ENCODE measurements at regions not wholly inside any gene's neighbourhood (a gene's known extent, or its start where the extent isn't known, plus 50 kb on each side); places are given as distances from the start of the nearest gene placed in this dataset.
A peak's percentile ranks its signal among the peaks of the same experiment; 100 is the strongest.

DNA sequence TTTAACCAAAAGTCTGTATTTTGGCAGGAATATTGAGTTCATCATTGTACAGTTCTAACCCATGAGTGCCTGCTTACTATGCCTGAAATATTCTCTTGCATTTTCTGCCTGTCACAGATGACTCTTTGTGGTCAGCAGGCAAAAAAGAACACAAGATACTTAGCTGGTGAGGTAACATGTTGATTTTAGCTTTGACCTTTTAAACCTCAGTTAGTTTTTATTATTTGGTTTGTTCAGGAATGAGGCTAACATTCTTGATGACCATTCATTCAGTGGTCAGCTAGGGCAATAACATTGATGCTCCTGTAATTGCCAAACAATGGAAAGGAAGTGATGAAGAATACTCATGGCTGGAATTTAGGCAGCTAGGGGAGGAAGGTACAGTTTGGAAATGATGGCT, 491.2 kb downstream of the PIK3C3 start:
- TF ChIP-seq POLR2AphosphoS5 (IDR thresholded peaks at IDR 0.05; ENCODE audit: insufficient read depth, low read depth, low read length) = no peak
- TF ChIP-seq, protein P1, sequence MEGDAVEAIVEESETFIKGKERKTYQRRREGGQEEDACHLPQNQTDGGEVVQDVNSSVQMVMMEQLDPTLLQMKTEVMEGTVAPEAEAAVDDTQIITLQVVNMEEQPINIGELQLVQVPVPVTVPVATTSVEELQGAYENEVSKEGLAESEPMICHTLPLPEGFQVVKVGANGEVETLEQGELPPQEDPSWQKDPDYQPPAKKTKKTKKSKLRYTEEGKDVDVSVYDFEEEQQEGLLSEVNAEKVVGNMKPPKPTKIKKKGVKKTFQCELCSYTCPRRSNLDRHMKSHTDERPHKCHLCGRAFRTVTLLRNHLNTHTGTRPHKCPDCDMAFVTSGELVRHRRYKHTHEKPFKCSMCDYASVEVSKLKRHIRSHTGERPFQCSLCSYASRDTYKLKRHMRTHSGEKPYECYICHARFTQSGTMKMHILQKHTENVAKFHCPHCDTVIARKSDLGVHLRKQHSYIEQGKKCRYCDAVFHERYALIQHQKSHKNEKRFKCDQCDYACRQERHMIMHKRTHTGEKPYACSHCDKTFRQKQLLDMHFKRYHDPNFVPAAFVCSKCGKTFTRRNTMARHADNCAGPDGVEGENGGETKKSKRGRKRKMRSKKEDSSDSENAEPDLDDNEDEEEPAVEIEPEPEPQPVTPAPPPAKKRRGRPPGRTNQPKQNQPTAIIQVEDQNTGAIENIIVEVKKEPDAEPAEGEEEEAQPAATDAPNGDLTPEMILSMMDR (IDR thresholded peaks at IDR 0.05; ENCODE audit: extremely low read depth in 1 of 2, insufficient read depth in 1 of 2, low read depth in 1 of 2, low read length in 2 of 2) = no peak
- no peak for TF ChIP-seq POLR2A (IDR thresholded peaks at IDR 0.05; ENCODE audit: low read depth, low read length)
- TF ChIP-seq EZH2 (IDR thresholded peaks at IDR 0.05; ENCODE audit: borderline replicate concordance, low read depth, low read length, severe bottlenecking) = no peak
- TF ChIP-seq, protein P2, sequence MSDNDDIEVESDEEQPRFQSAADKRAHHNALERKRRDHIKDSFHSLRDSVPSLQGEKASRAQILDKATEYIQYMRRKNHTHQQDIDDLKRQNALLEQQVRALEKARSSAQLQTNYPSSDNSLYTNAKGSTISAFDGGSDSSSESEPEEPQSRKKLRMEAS (IDR thresholded peaks at IDR 0.05; ENCODE audit: insufficient read depth, insufficient read length) = no peak
- TF ChIP-seq JUN (IDR thresholded peaks at IDR 0.05; ENCODE audit: borderline replicate concordance, insufficient read depth, insufficient read length, low read depth) = peak; percentile 22

Data from endothelial cell of umbilical vein (primary cell).